Suppressor macrophage (primary cell): ENCODE measurements at regions not wholly inside any gene's neighbourhood (a gene's known extent, or its start where the extent isn't known, plus 50 kb on each side); places are given as distances from the start of the nearest gene placed in this dataset.

Experiments used
- DNase-seq, 4 experiments: peaks; one replicate each; pipeline ENCODE4 v3.0.0-alpha.2; 2020 to 2022

DNA sequence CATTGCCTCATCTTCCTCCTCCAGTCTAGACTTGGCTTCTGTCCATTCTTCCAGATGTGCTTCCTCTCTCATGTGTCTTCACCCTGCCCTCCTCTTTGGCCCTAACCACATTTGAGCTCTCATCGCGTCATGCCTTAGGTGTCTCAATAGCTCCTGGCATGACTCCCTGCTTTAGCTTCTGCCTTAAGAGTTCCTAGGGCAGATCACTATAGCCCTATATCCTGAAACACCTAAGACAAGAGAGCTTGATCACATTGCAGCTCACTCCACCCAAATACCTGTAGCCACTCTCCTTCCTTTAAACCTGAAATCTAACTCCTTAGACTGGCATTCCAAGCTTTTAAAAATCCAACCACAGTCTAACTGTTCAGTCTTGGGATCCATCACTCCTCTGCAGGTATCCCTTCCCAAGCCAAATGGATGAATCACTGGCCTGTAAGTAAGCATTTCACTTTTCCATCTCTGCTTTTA is 69.0 kb upstream of the STXBP5 start:
- peak; percentile 41 to 69 (median 56) for DNase-seq

DNA sequence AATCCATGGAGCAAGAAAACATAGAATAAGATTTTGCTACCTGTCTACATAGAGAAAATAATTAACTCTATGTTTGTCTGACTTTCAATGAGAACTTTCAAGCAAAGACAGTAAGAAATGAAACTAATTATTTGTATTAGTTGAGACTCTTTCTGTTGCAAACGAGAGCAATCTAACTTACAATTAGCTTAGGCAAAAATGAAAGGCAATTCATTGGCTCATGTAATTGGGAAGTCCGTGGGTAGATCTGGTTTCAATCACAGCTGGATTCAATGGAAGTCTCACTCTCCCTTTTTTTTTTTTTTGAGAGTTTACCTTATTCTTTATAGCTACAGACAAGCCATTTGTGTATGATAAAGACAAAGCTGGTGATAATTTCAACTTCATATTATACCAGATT is 68.2 kb upstream of the STXBP5 start:
- DNase-seq, result no peak

GRCh38 chr6:147137986-147138385 is 66.2 kb upstream of the STXBP5 start:
- no peak for DNase-seq

DNA sequence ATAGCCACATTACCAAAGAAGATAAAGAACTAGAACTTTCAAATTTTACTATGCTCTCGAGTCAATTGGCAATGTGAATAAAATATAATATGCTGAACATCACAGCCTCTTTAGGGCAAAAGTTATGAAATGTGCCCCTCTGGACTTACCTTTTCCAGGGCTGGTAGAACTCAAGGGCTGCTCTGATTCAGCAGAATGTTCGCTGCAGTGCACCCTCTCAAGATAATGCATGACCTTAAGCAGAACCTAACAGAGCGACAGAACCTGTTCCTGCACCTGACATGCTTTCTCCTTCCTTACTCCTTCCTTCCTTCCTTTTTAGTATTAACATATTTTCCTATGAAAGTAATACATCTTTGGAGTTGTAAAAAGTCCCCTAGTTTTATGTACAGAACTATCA is 65.4 kb upstream of the STXBP5 start:
- no peak for DNase-seq

DNA sequence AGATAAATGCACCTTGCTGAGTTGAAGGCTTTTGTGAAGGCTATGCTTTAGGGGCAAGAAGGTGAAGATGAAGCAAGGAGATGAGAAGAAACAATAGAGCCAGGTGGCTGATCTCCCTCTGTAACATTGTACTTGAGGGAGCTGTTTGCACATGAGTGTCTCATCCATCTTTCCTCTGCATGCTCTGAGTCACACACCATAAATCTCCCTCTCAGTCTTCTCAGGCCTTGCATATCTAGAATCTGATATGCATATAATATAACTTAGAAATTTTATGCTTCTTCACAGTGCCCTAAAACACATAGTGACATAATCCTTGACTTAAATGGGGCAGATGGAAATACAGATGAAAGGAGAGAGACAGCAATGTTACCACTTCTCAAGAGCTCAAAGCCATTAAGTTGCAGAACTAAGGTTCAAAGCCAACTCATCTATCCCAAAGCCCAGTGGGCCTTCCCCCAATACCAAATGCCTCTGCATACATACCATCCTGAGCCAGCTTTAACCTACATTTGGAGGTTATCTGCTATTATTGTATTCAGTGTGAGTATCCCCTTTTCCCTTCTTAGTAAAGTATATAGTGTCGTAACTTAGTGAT is 62.4 kb upstream of the STXBP5 start:
- DNase-seq, result no peak

DNA sequence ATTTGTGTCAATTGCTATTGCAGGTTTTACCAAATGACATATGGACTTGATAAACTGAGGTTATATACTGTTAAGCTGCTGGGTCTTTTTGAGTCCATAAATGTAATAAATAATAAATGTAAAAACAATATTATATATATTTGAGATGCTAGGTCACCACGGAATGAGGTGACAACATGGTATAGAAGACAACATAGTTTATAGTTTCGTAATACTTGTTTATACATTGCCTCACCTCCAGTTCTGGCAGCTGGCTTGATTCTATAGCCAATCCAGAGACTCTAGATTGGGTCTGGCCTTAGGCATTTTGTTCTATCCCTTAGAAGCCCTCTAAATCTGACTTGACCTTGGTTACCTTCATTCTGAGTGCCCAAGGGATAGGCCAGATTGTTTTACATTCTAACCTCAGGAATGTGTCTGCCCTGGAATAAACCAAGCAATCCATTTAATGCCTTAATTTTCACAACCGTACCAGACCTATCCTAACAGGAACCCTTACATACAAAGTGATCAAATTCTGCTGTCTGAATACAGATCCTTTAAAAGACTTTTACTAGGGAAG is 61.5 kb upstream of the STXBP5 start:
- DNase-seq, result no peak

DNA sequence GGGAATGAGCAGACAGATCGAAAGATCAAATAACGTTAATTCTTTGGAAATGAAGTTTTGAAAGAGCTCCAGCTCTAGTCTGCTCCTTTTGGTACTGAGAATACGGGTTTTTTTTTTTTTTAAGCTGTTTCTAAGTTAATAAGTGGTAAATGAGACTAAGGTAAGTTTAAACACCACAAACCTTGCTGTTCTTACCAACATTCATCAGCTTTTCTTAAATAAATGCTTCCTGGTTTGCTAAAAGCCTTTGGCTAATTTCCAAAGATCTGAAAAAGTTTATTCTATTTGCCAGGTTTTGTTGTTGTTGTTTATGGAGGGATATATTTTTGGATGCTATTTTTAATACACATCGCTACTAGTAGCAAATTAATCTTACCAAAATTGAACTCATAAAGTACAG is 55.1 kb upstream of the STXBP5 start:
- no peak for DNase-seq

- DNase-seq, result no peak
Measured at GRCh38 chr6:147149826-147150225, 54.4 kb upstream of the STXBP5 start.

GRCh38 chr6:147150293-147150692 is 53.9 kb upstream of the STXBP5 start:
- no peak for DNase-seq
